Right atrium auricular region (tissue), 2 donors: ENCODE measurements at regions not wholly inside any gene's neighbourhood (a gene's known extent, or its start where the extent isn't known, plus 50 kb on each side); places are given as distances from the start of the nearest gene placed in this dataset.

ENCODE experiments used
- DNase-seq: peaks from one replicate; pipeline ENCODE4 v3.0.0-alpha.2; 2019; ENCODE audit warnings: low spot score
- H3K27ac ChIP-seq, 2 donors: fragments of 200-600 bp; sonication (generic); 1 replicate in 1 of 2; 2 replicates in 1 of 2; pipeline ENCODE4 v1.5.1; 2016 to 2019
- H3K27me3 ChIP-seq, 2 donors: fragments of 200-600 bp; sonication (generic); one replicate each; pipeline versions ENCODE4 v1.5.1 to v1.6.0; 2017 to 2019
- H3K36me3 ChIP-seq: fragments of 200-600 bp; sonication (generic); one replicate; pipeline ENCODE4 v1.5.1; 2016
- H3K4me1 ChIP-seq, 2 donors: fragments of 200-600 bp; sonication (generic); one replicate each; pipeline versions ENCODE4 v1.5.1 to v1.6.0; 2017 to 2019
- H3K4me3 ChIP-seq, 2 donors: fragments of 200-600 bp; sonication (generic); 1 replicate in 1 of 2; 2 replicates in 1 of 2; pipeline ENCODE4 v1.5.1; 2017 to 2019; ENCODE audit warnings: mild to moderate bottlenecking in 1 of 2, moderate library complexity in 1 of 2
- H3K9me3 ChIP-seq, 2 donors: fragments of 200-600 bp; sonication (generic); one replicate each; pipeline ENCODE4 v1.5.1; 2019
- TF ChIP-seq, protein P1 (sequence below), 2 donors: fragments of 200-600 bp; sonication (generic); IDR thresholded peaks; one replicate each; pipeline ENCODE4 v1.5.1; 2019; ENCODE audit warnings: antibody characterized with exemption in 2 of 2

DNA sequence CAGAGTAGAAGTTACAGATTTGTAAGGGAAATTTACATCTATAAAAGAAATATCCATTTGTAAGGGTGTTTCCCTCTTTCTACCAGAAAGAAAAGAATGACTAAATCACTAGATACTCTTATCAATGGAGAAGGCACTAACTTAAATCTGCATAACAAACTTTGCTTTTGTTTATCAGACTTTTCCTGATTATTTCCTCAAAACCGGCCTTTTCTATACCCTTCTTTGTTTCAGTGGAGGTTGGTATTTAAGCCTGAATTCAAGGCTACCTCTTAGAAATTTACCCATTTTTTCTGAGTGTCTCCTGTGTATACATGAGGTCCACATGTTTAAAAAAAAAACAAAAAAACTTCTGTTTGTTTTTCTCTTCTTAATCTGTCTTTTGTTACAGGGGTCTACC is 80.4 kb upstream of the GRPR start:
- Histone ChIP-seq H3K4me1 (no peaks in the 10 kb centered on the region), H3K9me3 (no peaks in the 10 kb centered on the region), H3K27ac (no peak overlapping the region), H3K4me3 (no peak overlapping the region), H3K36me3 (no peaks in the 10 kb centered on the region), H3K27me3 (no peaks in the 10 kb centered on the region)
- DNase-seq, result no peak
- TF ChIP-seq, protein P1, sequence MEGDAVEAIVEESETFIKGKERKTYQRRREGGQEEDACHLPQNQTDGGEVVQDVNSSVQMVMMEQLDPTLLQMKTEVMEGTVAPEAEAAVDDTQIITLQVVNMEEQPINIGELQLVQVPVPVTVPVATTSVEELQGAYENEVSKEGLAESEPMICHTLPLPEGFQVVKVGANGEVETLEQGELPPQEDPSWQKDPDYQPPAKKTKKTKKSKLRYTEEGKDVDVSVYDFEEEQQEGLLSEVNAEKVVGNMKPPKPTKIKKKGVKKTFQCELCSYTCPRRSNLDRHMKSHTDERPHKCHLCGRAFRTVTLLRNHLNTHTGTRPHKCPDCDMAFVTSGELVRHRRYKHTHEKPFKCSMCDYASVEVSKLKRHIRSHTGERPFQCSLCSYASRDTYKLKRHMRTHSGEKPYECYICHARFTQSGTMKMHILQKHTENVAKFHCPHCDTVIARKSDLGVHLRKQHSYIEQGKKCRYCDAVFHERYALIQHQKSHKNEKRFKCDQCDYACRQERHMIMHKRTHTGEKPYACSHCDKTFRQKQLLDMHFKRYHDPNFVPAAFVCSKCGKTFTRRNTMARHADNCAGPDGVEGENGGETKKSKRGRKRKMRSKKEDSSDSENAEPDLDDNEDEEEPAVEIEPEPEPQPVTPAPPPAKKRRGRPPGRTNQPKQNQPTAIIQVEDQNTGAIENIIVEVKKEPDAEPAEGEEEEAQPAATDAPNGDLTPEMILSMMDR (IDR thresholded peaks at IDR 0.05), result no peak

GRCh38 chrX:16039834-16040233 is 83.5 kb upstream of the GRPR start:
- Histone ChIP-seq H3K27ac (no peak overlapping the region), H3K27me3 (no peaks in the 10 kb centered on the region), H3K4me3 (no peak overlapping the region), H3K4me1 (no peaks in the 10 kb centered on the region), H3K9me3 (peaks cover 0 to 6% of the 10 kb centered on the region in 2 donors), H3K36me3 (no peaks in the 10 kb centered on the region)
- no peak for DNase-seq
- TF ChIP-seq, protein P1 (IDR thresholded peaks at IDR 0.05), result no peak

DNA sequence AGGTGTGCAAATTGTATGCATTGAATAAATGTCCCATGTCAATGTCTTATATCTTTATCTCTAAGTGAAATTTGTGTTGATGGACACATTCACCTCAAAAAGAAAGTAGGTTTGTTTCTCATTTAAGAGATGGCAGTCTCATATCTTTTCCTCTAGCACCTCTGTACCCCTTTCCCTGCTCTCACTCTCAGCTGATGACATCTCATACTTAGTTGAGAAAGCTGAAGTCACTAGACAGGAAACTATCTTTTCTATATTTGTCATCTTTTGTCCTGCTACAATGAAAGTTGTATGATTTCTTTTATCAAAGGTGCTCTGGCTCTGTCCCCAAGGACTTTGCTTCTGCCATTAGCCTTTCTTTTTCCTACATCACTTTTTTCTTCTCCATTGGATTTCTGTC is 84.0 kb upstream of the GRPR start:
- Histone ChIP-seq H3K27ac (no peak overlapping the region), H3K36me3 (no peaks in the 10 kb centered on the region), H3K4me1 (no peaks in the 10 kb centered on the region), H3K9me3 (peaks cover 0 to 6% of the 10 kb centered on the region in 2 donors), H3K4me3 (no peak overlapping the region), H3K27me3 (no peaks in the 10 kb centered on the region)
- TF ChIP-seq, protein P1 (IDR thresholded peaks at IDR 0.05), result no peak
- no peak for DNase-seq

- H3K36me3 ChIP-seq, result no peaks in the 10 kb centered on the region
- H3K9me3 ChIP-seq, result peaks cover 0 to 6% of the 10 kb centered on the region in 2 donors
- H3K27me3 ChIP-seq, result no peaks in the 10 kb centered on the region
- no peaks in the 10 kb centered on the region for H3K4me1 ChIP-seq
- H3K4me3 ChIP-seq, result no peak overlapping the region
- H3K27ac ChIP-seq, result no peak overlapping the region
- DNase-seq, result no peak
- TF ChIP-seq, protein P1 (IDR thresholded peaks at IDR 0.05), result no peak
Measured at GRCh38 chrX:16033331-16033730, 90.0 kb upstream of the GRPR start.

DNA sequence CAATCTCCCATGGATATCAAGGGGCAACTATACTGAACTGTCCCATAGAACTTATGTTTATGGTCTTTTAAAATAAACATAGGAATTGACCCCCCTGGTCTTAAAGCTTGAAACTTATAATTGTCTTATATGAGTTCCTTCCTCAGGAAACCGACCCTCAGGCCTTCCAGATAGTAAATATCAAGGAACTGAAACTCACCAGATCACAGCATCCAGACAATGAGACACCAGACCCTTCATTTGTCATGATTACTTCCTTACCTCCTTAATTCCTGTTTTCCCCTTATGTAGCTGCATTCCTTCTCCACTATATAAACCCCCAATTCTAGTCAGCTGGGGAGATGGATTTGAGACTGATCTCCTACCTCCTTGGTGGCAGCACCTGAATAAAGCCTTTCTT is 94.8 kb upstream of the GRPR start:
- DNase-seq, result no peak
- TF ChIP-seq, protein P1 (IDR thresholded peaks at IDR 0.05), result no peak
- H3K27ac ChIP-seq, result no peak overlapping the region
- no peaks in the 10 kb centered on the region for H3K36me3 ChIP-seq
- H3K4me3 ChIP-seq, result no peak overlapping the region
- no peaks in the 10 kb centered on the region for H3K9me3 ChIP-seq
- H3K27me3 ChIP-seq, result no peaks in the 10 kb centered on the region
- no peaks in the 10 kb centered on the region for H3K4me1 ChIP-seq
